ENCODE measurements at regions not wholly inside any gene's neighbourhood (a gene's known extent, or its start where the extent isn't known, plus 50 kb on each side); places are given as distances from the start of the nearest gene placed in this dataset.
"Not testable (repeated sequence)": the region's sequence is repeated elsewhere in the genome, so short reads cannot be mapped to it uniquely, and the experiment has no call there.

GRCh38 chr1:146307632-146308031 is 78.8 kb upstream of the NOTCH2NLA start:
- H3K9me3 Mint-ChIP-seq; DNase-seq; H3K4me3 Mint-ChIP-seq; H3K27me3 Mint-ChIP-seq (ENCODE audit: low read depth); H3K36me3 Mint-ChIP-seq (ENCODE audit: insufficient read depth); H3K4me1 Mint-ChIP-seq (ENCODE audit: low read depth): not testable (repeated sequence)
- ATAC-seq = peak; percentile 91 to 94

DNA sequence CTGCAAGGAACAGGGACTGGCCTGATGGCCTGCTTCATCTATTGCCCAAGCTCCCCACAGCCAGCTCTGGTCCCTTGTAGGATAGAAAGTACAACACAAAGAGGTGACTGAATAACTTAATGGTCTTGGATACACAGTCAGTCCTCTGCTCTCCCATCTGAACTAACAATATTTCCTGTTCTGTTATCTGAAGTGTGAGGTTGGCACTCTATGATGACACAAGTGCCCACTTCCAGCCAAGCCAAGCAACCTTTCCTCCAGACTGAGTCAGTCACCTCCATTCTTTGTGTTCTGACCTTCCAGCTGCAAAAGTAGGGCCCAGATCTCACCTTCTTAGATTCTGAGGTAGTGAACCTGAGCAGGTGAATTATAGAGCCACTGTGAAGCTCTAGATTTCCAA is 77.8 kb upstream of the NOTCH2NLA start:
- peak in 1 of 2 donors; percentile 10 for ATAC-seq
- not testable (repeated sequence) for H3K36me3 Mint-ChIP-seq (ENCODE audit: insufficient read depth); H3K4me1 Mint-ChIP-seq (ENCODE audit: low read depth); H3K9me3 Mint-ChIP-seq; H3K27me3 Mint-ChIP-seq (ENCODE audit: low read depth); DNase-seq; H3K4me3 Mint-ChIP-seq

- H3K27me3 Mint-ChIP-seq (ENCODE audit: low read depth); DNase-seq; H3K9me3 Mint-ChIP-seq; H3K36me3 Mint-ChIP-seq (ENCODE audit: insufficient read depth); H3K4me1 Mint-ChIP-seq (ENCODE audit: low read depth); H3K4me3 Mint-ChIP-seq: not testable (repeated sequence)
- peak; percentile 29 to 36 for ATAC-seq
These were observed 76.6 kb upstream of the NOTCH2NLA start for GRCh38 chr1:146305442-146305841.

GRCh38 chr1:146298575-146298897 is 69.7 kb upstream of the NOTCH2NLA start:
- H3K9me3 Mint-ChIP-seq; H3K36me3 Mint-ChIP-seq (ENCODE audit: insufficient read depth); DNase-seq; H3K4me3 Mint-ChIP-seq; H3K4me1 Mint-ChIP-seq (ENCODE audit: low read depth); H3K27me3 Mint-ChIP-seq (ENCODE audit: low read depth): not testable (repeated sequence)
- peak; percentile 94 to 96 for ATAC-seq

DNA sequence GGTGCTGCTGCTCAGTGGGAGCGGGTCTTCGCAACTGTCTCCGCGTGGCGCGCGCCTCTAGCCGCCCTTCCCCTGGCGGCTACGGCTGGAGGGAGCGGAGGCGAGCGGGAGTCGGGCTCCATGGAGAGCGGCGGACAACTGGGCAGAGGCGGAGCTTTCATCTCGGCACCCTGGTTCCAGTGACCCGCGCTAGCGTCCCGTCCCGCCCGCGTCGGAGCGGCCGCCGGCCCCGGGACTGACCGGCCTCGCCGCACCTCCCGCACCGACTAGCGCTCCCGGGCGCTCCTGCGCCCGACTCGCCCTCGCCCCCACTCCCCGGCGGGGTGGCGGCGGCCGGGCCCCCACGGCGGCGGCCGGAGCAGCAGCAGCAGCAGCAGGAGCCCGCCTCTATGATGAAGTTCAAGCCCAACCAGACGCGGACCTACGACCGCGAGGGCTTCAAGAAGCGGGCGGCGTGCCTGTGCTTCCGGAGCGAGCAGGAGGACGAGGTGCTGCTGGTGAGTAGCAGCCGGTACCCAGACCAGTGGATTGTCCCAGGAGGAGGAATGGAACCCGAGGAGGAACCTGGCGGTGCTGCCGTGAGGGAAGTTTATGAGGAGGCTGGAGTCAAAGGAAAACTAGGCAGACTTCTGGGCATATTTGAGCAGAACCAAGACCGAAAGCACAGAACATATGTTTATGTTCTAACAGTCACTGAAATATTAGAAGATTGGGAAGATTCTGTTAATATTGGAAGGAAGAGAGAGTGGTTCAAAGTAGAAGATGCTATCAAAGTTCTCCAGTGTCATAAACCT is 69.2 kb upstream of the NOTCH2NLA start:
- H3K4me1 Mint-ChIP-seq (ENCODE audit: low read depth); H3K27me3 Mint-ChIP-seq (ENCODE audit: low read depth); H3K36me3 Mint-ChIP-seq (ENCODE audit: insufficient read depth); DNase-seq; H3K9me3 Mint-ChIP-seq; H3K4me3 Mint-ChIP-seq: not testable (repeated sequence)
- ATAC-seq = peak; percentile 74 to 82

DNA sequence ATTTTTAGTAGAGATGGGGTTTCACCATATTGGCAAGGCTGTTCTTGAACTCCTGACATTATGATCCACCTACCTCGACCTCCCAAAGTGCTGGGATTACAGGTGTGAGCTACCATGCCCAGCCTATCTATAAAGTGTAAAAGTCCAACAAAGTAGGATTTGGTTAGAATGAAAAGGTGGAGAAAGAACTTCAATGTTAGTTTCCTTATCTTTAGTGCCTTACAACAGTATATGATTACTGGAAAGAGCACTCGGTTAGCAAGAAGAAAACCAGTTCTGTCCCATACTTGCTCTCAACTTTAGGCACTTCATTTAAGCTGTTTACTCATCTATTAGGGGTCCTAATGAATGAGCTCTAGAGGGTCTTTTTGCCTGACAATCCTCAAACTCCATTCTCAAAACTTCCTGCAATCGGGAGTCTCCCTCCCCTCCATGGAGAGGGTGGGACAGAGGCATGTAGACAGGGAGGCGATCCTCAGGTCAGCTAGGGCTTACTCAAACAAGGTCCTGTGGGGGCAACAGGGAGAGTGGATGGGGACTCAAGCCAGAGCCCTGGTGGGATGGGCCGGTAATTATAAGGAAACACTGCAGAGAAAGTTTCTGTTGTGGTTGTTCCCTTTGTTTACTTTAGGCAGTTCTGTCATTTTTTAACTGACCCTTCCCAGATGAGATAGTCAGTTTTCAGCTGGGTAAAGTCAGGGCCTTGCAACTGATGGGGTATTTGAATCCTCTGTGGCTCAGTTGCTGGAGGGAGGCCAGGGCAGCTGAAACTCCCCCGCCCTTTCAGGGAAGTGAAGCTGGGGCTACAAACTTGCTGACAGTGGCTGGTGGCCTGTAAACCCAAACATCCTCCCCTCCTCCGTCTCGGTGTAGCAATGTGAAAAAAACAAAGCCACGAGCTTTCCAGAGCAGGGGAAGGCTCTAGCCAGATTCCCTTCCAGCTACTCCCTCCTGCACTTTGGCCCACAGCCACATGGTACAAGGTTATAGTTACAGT is 64.4 kb upstream of the NOTCH2NLA start:
- not testable (repeated sequence) for H3K36me3 Mint-ChIP-seq (ENCODE audit: insufficient read depth); DNase-seq; H3K27me3 Mint-ChIP-seq (ENCODE audit: low read depth); H3K4me3 Mint-ChIP-seq; H3K9me3 Mint-ChIP-seq; H3K4me1 Mint-ChIP-seq (ENCODE audit: low read depth); ATAC-seq

GRCh38 chr1:146292424-146292823 is 63.6 kb upstream of the NOTCH2NLA start:
- not testable (repeated sequence) for ATAC-seq; H3K27me3 Mint-ChIP-seq (ENCODE audit: low read depth); DNase-seq; H3K36me3 Mint-ChIP-seq (ENCODE audit: insufficient read depth); H3K4me3 Mint-ChIP-seq; H3K9me3 Mint-ChIP-seq; H3K4me1 Mint-ChIP-seq (ENCODE audit: low read depth)

GRCh38 chr1:146287881-146288280 is 59.1 kb upstream of the NOTCH2NLA start:
- not testable (repeated sequence) for H3K4me3 Mint-ChIP-seq, ATAC-seq

GRCh38 chr1:146284760-146285159 is 55.9 kb upstream of the NOTCH2NLA start:
- H3K27me3 Mint-ChIP-seq (ENCODE audit: low read depth); H3K9me3 Mint-ChIP-seq; H3K4me1 Mint-ChIP-seq (ENCODE audit: low read depth); H3K36me3 Mint-ChIP-seq (ENCODE audit: insufficient read depth); DNase-seq; H3K4me3 Mint-ChIP-seq: not testable (repeated sequence)
- ATAC-seq = peak in 1 of 2 donors; percentile 38

More at GRCh38 chr1:146287881-146288280, 59.1 kb upstream of the NOTCH2NLA start:
- H3K4me1 Mint-ChIP-seq (ENCODE audit: low read depth); DNase-seq; H3K27me3 Mint-ChIP-seq (ENCODE audit: low read depth); H3K36me3 Mint-ChIP-seq (ENCODE audit: insufficient read depth); H3K9me3 Mint-ChIP-seq: not testable (repeated sequence)

GRCh38 chr1:146283527-146283880 is 54.7 kb upstream of the NOTCH2NLA start:
- H3K27me3 Mint-ChIP-seq (ENCODE audit: low read depth); ATAC-seq; H3K36me3 Mint-ChIP-seq (ENCODE audit: insufficient read depth); H3K9me3 Mint-ChIP-seq; H3K4me1 Mint-ChIP-seq (ENCODE audit: low read depth); H3K4me3 Mint-ChIP-seq; DNase-seq: not testable (repeated sequence)

DNA sequence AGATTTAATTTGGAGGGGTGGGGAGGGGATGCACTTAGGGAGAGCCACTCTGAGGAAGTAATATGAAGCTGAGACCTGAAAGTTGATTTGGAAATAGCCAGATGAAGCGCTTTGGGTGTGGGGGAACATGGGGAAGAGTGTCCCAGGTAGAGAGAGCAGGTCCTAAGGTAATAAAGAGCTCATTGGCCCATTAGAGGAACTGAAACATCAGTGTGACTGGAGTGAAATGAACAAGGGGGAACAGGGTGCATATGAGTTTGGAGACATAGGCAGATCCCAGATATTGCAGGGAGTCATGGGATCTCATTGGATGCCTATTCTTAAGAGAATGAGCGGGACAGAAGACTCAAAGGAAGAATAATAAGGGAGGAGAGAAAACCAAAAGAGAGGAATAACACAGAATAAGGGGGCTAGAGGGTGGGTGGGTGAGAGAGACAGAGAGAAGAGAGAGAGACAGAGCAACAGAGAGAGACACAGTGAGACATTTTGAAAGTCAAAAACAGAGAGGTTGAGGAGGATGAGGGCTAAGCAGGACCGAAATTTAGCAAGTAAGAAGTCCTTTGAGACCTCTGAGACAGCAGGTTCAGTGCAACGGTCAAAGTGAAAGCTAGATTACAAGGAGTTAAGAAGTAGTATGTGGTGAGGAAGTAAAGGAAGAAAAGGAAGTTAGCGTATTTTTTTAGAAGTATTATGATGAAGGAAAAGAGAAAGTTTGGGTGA is 54.1 kb upstream of the NOTCH2NLA start:
- not testable (repeated sequence) for H3K27me3 Mint-ChIP-seq (ENCODE audit: low read depth); H3K4me1 Mint-ChIP-seq (ENCODE audit: low read depth); H3K36me3 Mint-ChIP-seq (ENCODE audit: insufficient read depth); H3K4me3 Mint-ChIP-seq; H3K9me3 Mint-ChIP-seq; DNase-seq
- peak; percentile 63 to 75 for ATAC-seq

DNA sequence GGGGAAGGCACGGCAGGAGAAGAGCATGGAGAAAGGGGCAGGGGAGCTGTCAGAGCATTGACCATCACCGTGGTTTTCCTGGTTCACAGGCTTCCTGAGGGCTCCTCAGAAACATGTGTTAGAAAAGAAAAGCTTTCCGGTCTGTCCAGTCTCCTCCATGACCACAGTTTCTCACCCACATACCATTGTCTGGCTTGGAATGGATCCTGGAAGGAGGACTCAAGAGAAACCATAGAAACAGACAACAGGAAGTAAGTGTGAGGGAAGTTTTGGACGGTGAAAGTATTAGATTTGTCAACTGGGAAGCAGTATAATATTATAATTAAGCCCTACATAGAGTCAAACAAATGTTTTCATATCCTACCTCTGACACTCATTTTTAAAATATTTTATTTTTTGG is 52.7 kb upstream of the NOTCH2NLA start:
- not testable (repeated sequence) for H3K27me3 Mint-ChIP-seq (ENCODE audit: low read depth); H3K36me3 Mint-ChIP-seq (ENCODE audit: insufficient read depth); ATAC-seq; H3K4me1 Mint-ChIP-seq (ENCODE audit: low read depth); H3K9me3 Mint-ChIP-seq; DNase-seq; H3K4me3 Mint-ChIP-seq

DNA sequence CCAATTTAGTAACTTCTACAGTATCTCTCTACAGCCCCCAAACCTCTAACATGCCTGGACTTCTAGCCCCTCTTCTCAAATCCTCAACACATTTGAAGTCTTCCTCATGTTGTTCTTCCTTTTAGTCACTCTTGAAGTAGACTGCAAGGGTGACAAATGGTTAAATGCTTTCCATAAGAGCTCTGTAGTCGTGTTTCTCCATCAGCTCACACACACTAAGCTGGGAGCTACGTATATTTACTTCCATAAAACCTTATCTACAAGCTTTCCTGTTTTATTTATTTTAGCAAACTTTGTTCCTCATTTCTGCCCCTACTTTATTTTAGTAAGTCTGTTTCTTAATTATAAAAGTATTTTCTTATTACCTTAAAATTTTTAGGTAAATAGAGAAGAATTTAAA is 49.9 kb upstream of the NOTCH2NLA start:
- not testable (repeated sequence) for DNase-seq; H3K27me3 Mint-ChIP-seq (ENCODE audit: low read depth); H3K36me3 Mint-ChIP-seq (ENCODE audit: insufficient read depth); H3K4me1 Mint-ChIP-seq (ENCODE audit: low read depth); H3K4me3 Mint-ChIP-seq; ATAC-seq; H3K9me3 Mint-ChIP-seq

Measured in activated T-cell treated with anti-CD3 and anti-CD28 coated beads, Interleukin-2, amount 50 U/mL, for 4 hours (primary cell).